Type B pancreatic cell (in vitro differentiated cells): ENCODE measurements at regions not wholly inside any gene's neighbourhood (a gene's known extent, or its start where the extent isn't known, plus 50 kb on each side); places are given as distances from the start of the nearest gene placed in this dataset.

Experiments
- DNase-seq: peaks from one replicate; pipeline ENCODE4 v3.0.0; 2021; ENCODE audit warnings: mixed read lengths; ENCODE audit not compliant: unreplicated experiment; ENCODE audit errors: extremely low spot score
- H3K27ac Mint-ChIP-seq: 2 replicates; pipeline ENCODE4 v1.8.0; 2021; ENCODE audit warnings: mild to moderate bottlenecking, mixed read lengths
- H3K27me3 Mint-ChIP-seq: 2 replicates; pipeline ENCODE4 v1.8.0; 2021; ENCODE audit warnings: mixed read lengths
- H3K36me3 Mint-ChIP-seq: 2 replicates; pipeline ENCODE4 v1.8.0; 2021; ENCODE audit warnings: mixed read lengths
- H3K4me1 Mint-ChIP-seq: one replicate; pipeline ENCODE4 v1.8.0; 2021; ENCODE audit warnings: mixed read lengths; ENCODE audit not compliant: unreplicated experiment
- H3K4me3 Mint-ChIP-seq: 2 replicates; pipeline ENCODE4 v1.8.0; 2021; ENCODE audit warnings: mild to moderate bottlenecking, mixed read lengths
- H3K9me3 Mint-ChIP-seq: 2 replicates; pipeline ENCODE4 v1.8.0; 2021; ENCODE audit warnings: mixed read lengths
- CTCF ChIP-seq: fragments of 200-600 bp; sonication (generic); conservative IDR thresholded peaks from 2 replicates; pipeline ENCODE4 v1.5.0; 2021; ENCODE audit warnings: antibody characterized with exemption, mild to moderate bottlenecking

GRCh38 chr22:47987885-47988515 lies 1225.5 kb downstream of the TBC1D22A start:
- no peak overlapping the region for H3K27ac Mint-ChIP-seq
- no peaks in the 10 kb centered on the region for H3K4me1 Mint-ChIP-seq
- no peak overlapping the region for H3K4me3 Mint-ChIP-seq
- no peaks in the 10 kb centered on the region for H3K27me3 Mint-ChIP-seq
- no peak for DNase-seq
- no peak for TF ChIP-seq CTCF
- H3K9me3 Mint-ChIP-seq: no peaks in the 10 kb centered on the region
- H3K36me3 Mint-ChIP-seq: no peaks in the 10 kb centered on the region

DNA sequence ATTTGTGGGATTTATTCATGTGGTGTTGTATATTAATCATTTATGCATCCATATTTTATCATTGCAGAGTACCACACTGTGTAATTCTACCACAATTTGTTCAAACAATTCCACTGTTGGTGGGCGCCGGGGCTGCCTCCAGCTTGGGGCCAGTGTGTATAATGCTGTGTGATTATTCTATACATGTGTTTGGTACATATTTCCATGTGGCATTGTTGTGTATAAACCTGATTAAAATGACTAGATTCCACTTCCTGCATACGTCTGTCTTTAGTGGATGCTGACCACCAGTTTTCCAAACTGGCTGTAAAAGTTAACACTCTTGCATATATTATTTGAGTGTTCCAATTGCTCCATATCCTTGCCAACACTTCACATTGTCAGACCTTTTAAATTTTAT lies 1213.8 kb downstream of the TBC1D22A start:
- H3K27ac Mint-ChIP-seq: no peak overlapping the region
- no peaks in the 10 kb centered on the region for H3K36me3 Mint-ChIP-seq
- TF ChIP-seq CTCF: no peak
- no peak overlapping the region for H3K4me3 Mint-ChIP-seq
- H3K4me1 Mint-ChIP-seq: no peaks in the 10 kb centered on the region
- no peaks in the 10 kb centered on the region for H3K27me3 Mint-ChIP-seq
- no peak for DNase-seq
- peaks cover 8% of the 10 kb centered on the region for H3K9me3 Mint-ChIP-seq

GRCh38 chr22:47967831-47968230 lies 1205.4 kb downstream of the TBC1D22A start:
- no peak for TF ChIP-seq CTCF
- Mint-ChIP-seq H3K4me3 (no peak overlapping the region), H3K9me3 (no peaks in the 10 kb centered on the region), H3K27me3 (peaks cover 3% of the 10 kb centered on the region), H3K36me3 (no peaks in the 10 kb centered on the region), H3K4me1 (no peaks in the 10 kb centered on the region), H3K27ac (no peak overlapping the region)
- peak; percentile 8 for DNase-seq

- H3K27me3 Mint-ChIP-seq: peaks cover 3% of the 10 kb centered on the region
- H3K36me3 Mint-ChIP-seq: no peaks in the 10 kb centered on the region
- TF ChIP-seq CTCF: no peak
- no peaks in the 10 kb centered on the region for H3K4me1 Mint-ChIP-seq
- no peak for DNase-seq
- H3K9me3 Mint-ChIP-seq: no peaks in the 10 kb centered on the region
- no peak overlapping the region for H3K27ac Mint-ChIP-seq
- no peak overlapping the region for H3K4me3 Mint-ChIP-seq
Observed at GRCh38 chr22:47966316-47966715, 1203.9 kb downstream of the TBC1D22A start.

DNA sequence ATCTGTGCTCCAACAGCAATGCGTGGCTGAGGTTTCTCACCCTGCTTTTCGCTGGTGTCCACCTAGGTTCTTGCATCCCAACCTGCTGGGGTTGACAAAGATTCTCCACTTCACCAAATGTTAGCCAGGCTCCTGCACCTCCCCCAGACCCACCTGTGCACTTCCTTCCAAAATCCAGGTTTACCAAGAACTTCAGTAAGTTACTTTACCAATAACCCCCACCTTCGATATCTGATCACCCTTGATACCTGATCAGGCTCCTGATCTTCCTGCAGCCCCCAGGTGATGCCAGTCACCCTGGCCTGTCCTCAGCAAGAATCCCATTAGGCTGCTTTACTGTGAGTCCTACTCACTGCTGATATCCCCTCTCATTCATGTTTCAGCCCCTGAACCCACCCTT lies 1203.4 kb downstream of the TBC1D22A start:
- Mint-ChIP-seq H3K27ac (no peak overlapping the region), H3K36me3 (no peaks in the 10 kb centered on the region), H3K4me3 (no peak overlapping the region), H3K4me1 (no peaks in the 10 kb centered on the region), H3K9me3 (no peaks in the 10 kb centered on the region), H3K27me3 (peaks cover 3% of the 10 kb centered on the region)
- DNase-seq: no peak
- no peak for TF ChIP-seq CTCF

DNA sequence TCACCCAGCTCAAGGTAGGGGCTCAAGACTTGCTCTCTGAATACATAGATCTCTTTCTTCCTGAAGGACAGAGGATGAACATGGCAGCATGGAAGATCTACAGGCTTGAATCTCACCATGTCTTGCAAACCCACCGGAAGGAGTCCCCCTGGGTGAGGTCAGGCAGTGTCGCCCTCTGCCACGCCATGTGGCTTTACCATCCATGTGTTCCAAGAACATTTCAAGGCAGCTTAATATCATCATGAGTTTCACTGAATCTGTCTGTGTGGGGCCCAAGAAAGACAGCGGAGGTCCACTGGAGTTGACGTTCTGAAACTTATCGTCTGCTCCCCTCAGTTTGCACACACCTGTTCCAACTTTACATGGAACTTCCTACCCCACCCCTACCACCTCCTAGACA lies 1202.6 kb downstream of the TBC1D22A start:
- TF ChIP-seq CTCF: no peak
- DNase-seq: peak; percentile 16
- peaks cover 3% of the 10 kb centered on the region for H3K27me3 Mint-ChIP-seq
- H3K4me3 Mint-ChIP-seq: no peak overlapping the region
- H3K36me3 Mint-ChIP-seq: no peaks in the 10 kb centered on the region
- H3K4me1 Mint-ChIP-seq: no peaks in the 10 kb centered on the region
- no peaks in the 10 kb centered on the region for H3K9me3 Mint-ChIP-seq
- no peak overlapping the region for H3K27ac Mint-ChIP-seq
